ENCODE measurements at regions not wholly inside any gene's neighbourhood (a gene's known extent, or its start where the extent isn't known, plus 50 kb on each side); places are given as distances from the start of the nearest gene placed in this dataset.

GRCh38 chr3:17972959-17973906 is 230.8 kb upstream of the TBC1D5 start:
- DNase-seq = no peak

DNA sequence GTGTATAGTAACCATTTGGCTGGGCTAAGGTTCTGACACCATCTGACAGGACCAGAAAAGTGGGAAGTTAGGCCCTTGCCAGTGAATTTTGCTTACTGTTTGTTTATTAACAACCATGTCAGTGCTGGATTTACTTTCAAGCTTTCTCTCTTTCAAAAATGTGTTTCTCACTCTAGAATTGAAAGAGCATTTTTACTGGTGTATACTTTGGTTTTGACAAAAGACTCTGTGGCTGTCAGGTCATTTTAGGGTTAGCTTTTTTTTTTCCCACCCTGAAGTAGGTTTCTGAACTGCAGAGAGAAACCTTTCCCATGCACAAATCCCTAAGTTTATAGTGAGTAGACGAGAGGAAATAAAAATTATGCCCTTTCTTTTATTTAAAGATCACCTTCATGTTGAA is 230.0 kb upstream of the TBC1D5 start:
- DNase-seq = no peak

DNA sequence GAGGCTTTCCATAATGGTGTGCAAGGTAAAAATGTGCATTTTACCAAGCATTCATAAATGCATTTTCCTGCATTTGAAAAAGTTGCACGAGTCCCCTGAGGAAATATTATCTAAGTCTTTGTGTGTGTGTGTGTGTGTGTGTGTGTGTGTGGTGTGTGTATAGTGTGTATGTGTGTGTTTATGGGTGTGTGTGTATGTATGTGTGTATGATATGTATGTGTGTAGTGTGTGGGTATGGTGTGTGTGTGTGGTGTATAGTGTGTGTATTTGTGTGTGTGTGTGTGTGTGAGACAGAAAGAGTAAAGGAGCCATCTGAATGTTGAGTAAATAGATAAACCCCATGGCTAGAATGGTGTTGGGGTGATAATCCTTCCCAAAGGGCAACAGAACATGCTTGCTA is 229.6 kb upstream of the TBC1D5 start:
- no peak for DNase-seq

DNA sequence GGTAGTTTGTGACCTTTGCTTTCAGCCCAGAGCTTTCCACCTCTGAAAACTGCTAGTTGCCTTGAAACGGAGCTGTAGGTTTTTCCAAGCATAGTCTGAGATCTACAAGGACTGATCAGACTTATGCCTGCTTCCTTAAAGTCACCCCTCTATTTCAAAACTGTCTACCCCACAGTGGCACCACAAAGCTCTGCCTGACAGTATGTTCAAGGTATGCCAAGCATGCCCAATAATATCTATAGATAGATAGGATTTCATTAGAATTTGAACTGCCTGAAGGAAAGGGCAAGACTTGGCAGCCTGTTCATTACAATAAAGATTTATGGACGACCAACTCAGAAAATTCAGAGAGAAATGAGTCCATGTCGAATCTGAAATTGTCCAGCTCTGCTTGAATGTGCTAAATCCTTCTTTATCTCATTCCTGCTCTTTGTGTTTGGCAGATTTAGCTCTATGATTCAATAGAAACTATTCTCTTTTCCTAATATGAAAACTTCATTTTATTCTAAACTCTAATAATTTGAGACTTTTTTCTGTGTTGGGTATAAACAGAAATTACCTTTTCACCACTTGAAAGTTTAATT is 227.6 kb upstream of the TBC1D5 start:
- DNase-seq = no peak

- no peak for DNase-seq
These were observed 226.8 kb upstream of the TBC1D5 start for GRCh38 chr3:17969244-17969643.

GRCh38 chr3:17967953-17968607 is 225.6 kb upstream of the TBC1D5 start:
- no peak for DNase-seq

GRCh38 chr3:17967111-17967510 is 224.7 kb upstream of the TBC1D5 start:
- no peak for DNase-seq

DNA sequence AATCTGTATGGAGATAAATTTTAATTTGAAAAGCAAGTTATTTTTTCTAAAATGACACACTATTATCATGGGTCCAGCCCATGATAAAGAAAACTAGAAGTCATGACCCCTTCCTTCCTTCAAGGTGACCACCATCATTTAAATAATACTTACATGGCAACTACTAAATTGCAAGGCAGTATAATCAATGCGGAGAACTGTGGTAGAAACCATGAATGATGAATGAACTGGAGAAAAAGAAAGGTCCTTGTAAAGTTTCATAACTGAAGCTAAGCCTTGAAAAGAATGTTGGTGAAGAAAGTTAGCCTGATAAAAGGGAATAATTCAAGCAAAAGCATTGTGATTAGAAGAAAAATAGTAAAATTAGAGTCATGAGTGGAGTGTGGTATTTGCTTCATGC is 222.9 kb upstream of the TBC1D5 start:
- no peak for DNase-seq

- no peak for DNase-seq
These were observed 221.7 kb upstream of the TBC1D5 start for GRCh38 chr3:17964108-17964507.

DNA sequence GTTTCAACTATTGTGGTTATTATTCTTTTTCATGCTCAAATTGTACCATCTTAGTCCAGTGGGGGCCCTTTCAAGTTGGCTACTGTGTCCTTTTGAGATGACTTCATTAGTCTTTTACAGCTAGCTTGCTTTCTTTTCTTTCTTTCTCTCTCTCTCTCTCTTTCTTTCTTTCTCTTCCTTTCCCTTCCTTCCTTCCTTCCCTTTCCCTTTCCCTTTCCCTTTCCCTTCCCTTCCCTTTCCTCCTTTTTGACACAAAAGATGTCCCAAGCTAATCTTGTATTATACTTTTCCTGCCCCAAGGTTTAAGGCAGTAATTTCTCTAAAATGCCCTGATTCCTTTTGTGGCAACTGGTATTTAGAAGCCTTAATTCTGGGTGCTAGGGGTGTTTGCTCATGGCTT is 213.0 kb upstream of the TBC1D5 start:
- no peak for DNase-seq

GRCh38 chr3:17954801-17955200 is 212.4 kb upstream of the TBC1D5 start:
- DNase-seq = no peak

GRCh38 chr3:17951241-17951640 is 208.8 kb upstream of the TBC1D5 start:
- no peak for DNase-seq

DNA sequence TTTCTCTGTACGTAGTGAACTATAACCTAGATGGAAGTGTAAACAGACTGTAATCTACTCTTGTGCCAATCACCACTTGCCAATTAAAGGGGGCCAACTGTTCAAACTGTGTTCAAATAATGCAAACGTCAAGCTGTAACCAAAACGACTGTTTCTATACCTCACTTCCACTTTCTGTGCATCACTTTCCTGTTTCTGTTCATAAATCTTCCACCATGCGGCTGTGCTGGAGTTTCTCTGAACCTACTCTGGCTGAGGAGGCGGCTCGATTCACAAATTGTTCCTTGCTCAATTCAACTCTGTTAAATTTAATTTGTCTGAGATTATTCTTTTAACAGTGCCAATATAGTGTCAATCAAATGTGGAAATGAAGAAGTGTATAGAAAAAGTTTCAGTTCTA is 206.7 kb upstream of the TBC1D5 start:
- DNase-seq = no peak

DNA sequence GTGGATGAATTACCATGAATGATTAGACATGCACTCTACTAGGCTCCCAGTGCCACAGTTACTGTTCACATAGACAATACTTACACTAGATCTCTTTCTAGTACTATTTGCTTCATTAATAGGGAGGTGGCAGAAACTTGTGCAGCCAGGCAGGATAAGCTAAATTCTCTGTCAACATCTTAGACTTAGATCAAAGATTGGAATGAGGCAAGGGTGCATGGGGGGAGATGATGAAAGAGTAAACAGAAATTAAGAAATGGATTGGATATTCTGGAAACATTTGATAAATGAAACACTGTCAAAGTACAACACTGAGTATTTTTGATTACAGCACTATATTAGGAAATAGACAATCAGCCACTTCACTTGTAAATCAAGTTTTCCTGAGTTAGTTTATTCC is 205.4 kb upstream of the TBC1D5 start:
- DNase-seq = no peak

- no peak for DNase-seq
These were observed 204.2 kb upstream of the TBC1D5 start for GRCh38 chr3:17946619-17947018.

- no peak for DNase-seq
These were observed 203.5 kb upstream of the TBC1D5 start for GRCh38 chr3:17945799-17946399.

GRCh38 chr3:17945018-17945798 is 202.8 kb upstream of the TBC1D5 start:
- DNase-seq = no peak

DNA sequence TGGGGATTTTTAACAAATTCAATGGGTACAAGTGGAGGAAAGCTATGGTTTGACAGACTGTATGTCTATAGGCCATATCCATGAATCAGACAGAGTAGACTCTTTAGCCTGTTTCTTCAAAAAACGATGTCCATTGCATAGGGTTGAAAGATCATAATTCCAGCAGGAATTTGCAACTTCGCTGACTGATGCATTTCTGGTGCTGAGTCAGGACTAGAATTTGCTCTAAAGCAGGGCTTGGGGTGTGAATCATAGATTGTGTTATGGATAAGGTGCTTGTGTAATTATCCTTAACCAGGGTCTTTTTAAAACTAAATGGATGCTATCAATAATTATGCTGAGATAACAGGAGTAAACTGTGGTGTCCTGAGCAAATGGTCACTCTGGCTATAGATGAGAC is 200.4 kb upstream of the TBC1D5 start:
- no peak for DNase-seq

- DNase-seq = no peak
These were observed 199.3 kb upstream of the TBC1D5 start for GRCh38 chr3:17941766-17942165.

DNA sequence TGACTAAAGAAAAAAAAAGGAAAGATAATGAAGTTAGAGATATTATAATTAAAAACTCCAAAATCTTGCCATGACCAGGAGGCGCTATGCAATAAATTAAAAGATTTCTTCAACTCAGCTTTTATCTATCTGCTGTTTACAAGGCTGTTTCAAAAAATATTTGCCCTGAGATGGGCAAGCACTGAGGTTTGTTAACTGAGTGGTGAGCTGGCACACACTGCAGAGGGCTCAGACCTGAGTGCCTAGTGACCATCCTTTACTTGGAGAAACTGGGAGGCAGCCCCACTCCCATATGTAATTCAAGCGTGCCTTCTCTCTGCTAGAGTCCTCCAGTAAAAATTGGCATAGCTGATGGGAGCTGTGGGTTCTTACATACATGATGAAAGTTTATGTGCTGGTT is 198.7 kb upstream of the TBC1D5 start:
- no peak for DNase-seq

DNA sequence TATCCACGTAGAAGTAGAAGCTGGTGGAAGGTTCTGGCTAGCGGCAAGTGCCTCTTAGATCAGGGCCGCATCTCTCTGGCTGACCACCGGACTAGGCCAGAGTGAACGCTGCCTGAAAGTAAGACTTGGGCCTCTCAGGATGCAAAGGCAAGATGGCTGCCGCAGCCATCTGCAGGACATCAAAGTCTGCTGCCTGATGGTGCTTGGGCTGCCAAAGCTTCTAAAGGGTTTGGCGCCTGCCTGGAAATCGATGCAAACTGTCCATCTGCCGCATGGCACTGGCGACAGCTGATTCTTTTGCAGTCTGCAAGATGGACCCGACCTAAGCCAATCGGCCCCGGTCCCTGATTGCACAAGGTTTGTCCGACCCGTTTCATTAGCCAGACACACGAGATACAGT is 196.7 kb upstream of the TBC1D5 start:
- DNase-seq = no peak

DNA sequence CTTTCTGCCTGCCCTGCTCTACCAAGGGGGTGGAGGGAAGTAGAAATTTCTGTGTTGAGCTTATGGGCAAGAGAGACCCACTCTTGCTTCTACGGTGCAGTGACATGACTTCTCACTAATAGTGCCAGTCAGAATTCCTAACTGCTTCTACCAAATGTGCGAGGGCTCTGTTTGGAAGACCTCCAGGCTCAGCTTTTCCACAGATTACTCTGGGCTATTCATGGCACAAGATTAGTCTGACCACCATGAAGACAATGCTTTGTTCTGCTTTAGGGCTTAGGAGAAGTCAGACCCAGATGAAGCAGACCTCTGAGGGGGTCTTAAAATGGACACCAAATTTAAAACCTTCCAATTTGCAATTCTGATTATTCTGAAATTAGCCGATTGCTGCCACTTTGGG is 195.9 kb upstream of the TBC1D5 start:
- DNase-seq = no peak
